Lower leg skin (tissue), 3 donors: ENCODE measurements at regions not wholly inside any gene's neighbourhood (a gene's known extent, or its start where the extent isn't known, plus 50 kb on each side); places are given as distances from the start of the nearest gene placed in this dataset.

Experiments used
- CTCF ChIP-seq, 3 donors: fragments of 450-650 bp; IDR thresholded peaks; one replicate each; pipeline ENCODE4 v1.5.1; 2016; ENCODE audit warnings: antibody characterized with exemption in 3 of 3, mild to moderate bottlenecking in 3 of 3, moderate library complexity in 2 of 3
- POLR2A ChIP-seq, 2 donors: fragments of 450-650 bp; IDR thresholded peaks; one replicate each; pipeline ENCODE4 v1.6.1; 2016 to 2017; ENCODE audit warnings: antibody characterized with exemption in 2 of 2, mild to moderate bottlenecking in 1 of 2, moderate library complexity in 1 of 2

- TF ChIP-seq CTCF (IDR thresholded peaks at IDR 0.05): no peak
- no peak for TF ChIP-seq POLR2A (IDR thresholded peaks at IDR 0.05)
Observed at GRCh38 chr9:102434545-102434944, 560.6 kb upstream of the CYLC2 start.
